ENCODE measurements at regions not wholly inside any gene's neighbourhood (a gene's known extent, or its start where the extent isn't known, plus 50 kb on each side); places are given as distances from the start of the nearest gene placed in this dataset.

GRCh38 chr5:167530548-167530947 is 760.9 kb upstream of the WWC1 start:
- TF ChIP-seq EZH2 (IDR thresholded peaks at IDR 0.05; ENCODE audit: insufficient read depth, poor library complexity, severe bottlenecking) (no peak), EZH2phosphoT487 (IDR thresholded peaks at IDR 0.05; ENCODE audit: insufficient read depth, low read depth) (no peak)
